Liver (tissue), 3 donors: ENCODE measurements at regions not wholly inside any gene's neighbourhood (a gene's known extent, or its start where the extent isn't known, plus 50 kb on each side); places are given as distances from the start of the nearest gene placed in this dataset.

Experiments used
- CTCF ChIP-seq: fragments of 150-350 bp; IDR thresholded peaks from 2 replicates; pipeline ENCODE4 v1.5.1; 2017; ENCODE audit warnings: improper control_type of control experiment, low read depth, low read length; ENCODE audit not compliant: missing input control
- HNF4A ChIP-seq, 2 donors: conservative IDR thresholded peaks; 2 replicates each; pipeline ENCODE4 v1.6.1; 2016; ENCODE audit warnings: antibody characterized with exemption in 2 of 2, mild to moderate bottlenecking in 2 of 2
- donor health status: healthy.
- donor health status: healthy.

GRCh38 chr19:28483197-28483596 is 729.8 kb downstream of the UQCRFS1 start:
- TF ChIP-seq CTCF (no peak), HNF4A (conservative IDR thresholded peaks at IDR 0.05) (no peak)
